ENCODE measurements at regions not wholly inside any gene's neighbourhood (a gene's known extent, or its start where the extent isn't known, plus 50 kb on each side); places are given as distances from the start of the nearest gene placed in this dataset.
"Not testable (repeated sequence)": the region's sequence is repeated elsewhere in the genome, so short reads cannot be mapped to it uniquely, and the experiment has no call there.

DNA sequence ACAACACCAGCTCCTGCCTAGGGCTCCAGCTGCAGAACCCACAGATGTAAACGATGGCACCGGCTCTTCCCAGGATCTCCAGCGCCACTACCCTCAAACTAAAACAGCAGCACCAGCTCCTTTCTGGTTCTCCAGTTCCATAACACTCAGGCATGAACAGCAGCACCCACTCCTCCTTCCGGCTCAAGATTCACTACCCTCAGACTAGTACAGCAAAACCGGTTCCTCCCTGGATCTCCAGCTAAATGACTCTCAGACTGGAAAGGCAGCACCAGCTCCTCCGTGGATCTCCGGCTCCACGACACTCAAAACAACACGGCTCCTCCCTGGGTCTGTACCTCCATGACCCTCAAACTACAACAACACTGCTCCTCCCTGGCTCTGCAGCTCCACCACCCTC is 325.0 kb downstream of the PREX1 start:
- Mint-ChIP-seq H3K36me3 (ENCODE audit: insufficient read depth, unreplicated experiment) (no peaks in the 10 kb centered on the region), H3K4me3 (ENCODE audit: unreplicated experiment) (no peak overlapping the region), H3K4me1 (ENCODE audit: insufficient read depth, unreplicated experiment) (no peaks in the 10 kb centered on the region), H3K27me3 (ENCODE audit: insufficient read depth, unreplicated experiment) (no peaks in the 10 kb centered on the region), H3K27ac (ENCODE audit: low read depth, unreplicated experiment) (no peak overlapping the region), H3K9me3 (ENCODE audit: unreplicated experiment) (no peaks in the 10 kb centered on the region)
- TF ChIP-seq, protein P1, sequence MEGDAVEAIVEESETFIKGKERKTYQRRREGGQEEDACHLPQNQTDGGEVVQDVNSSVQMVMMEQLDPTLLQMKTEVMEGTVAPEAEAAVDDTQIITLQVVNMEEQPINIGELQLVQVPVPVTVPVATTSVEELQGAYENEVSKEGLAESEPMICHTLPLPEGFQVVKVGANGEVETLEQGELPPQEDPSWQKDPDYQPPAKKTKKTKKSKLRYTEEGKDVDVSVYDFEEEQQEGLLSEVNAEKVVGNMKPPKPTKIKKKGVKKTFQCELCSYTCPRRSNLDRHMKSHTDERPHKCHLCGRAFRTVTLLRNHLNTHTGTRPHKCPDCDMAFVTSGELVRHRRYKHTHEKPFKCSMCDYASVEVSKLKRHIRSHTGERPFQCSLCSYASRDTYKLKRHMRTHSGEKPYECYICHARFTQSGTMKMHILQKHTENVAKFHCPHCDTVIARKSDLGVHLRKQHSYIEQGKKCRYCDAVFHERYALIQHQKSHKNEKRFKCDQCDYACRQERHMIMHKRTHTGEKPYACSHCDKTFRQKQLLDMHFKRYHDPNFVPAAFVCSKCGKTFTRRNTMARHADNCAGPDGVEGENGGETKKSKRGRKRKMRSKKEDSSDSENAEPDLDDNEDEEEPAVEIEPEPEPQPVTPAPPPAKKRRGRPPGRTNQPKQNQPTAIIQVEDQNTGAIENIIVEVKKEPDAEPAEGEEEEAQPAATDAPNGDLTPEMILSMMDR (IDR thresholded peaks at IDR 0.05; ENCODE audit: unreplicated experiment) = no peak
- ChIA-PET CTCF (no interaction called here), POLR2A (interaction anchor here (0.5 to 0.7 kb wide), 2 partner anchors 12 to 28 kb away, joined by 3 to 4 read pairs; no protein-coding TSS in a partner anchor)
- intact Hi-C loops (cut with micrococcal nuclease) = no loop called here
- BruUV-seq (replicated peaks) = no TSS peak
- no peak for DNase-seq (ENCODE audit: unreplicated experiment)

DNA sequence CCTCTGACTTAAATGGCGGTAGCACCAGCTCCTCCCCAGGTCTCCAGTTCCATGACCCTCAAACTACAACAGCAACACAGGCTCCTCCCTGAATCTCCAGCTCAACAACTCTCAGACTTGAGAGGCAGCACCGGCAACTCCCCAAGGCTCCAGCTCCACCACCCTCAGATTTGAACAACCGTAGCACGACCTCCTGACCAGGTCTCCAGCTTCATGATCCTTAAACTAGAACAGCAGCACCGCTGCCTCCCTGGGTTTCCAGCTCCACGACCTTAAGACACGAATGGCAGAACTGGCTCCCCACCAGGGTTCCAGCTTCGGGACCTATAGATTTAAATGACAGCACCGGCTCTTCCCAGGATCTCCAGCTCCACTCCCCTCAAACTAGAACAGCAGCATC is 325.8 kb downstream of the PREX1 start:
- Mint-ChIP-seq H3K27ac (ENCODE audit: low read depth, unreplicated experiment) (no peak overlapping the region), H3K4me1 (ENCODE audit: insufficient read depth, unreplicated experiment) (no peaks in the 10 kb centered on the region), H3K4me3 (ENCODE audit: unreplicated experiment) (no peak overlapping the region), H3K9me3 (ENCODE audit: unreplicated experiment) (no peaks in the 10 kb centered on the region), H3K36me3 (ENCODE audit: insufficient read depth, unreplicated experiment) (no peaks in the 10 kb centered on the region), H3K27me3 (ENCODE audit: insufficient read depth, unreplicated experiment) (no peaks in the 10 kb centered on the region)
- CTCF ChIA-PET = interaction anchor here (0.6 kb wide), 1 partner anchor 717 kb away, joined by 3 read pairs; the partner anchor contains the start of gene DDX27
- POLR2A ChIA-PET = interaction anchor here (0.5 kb wide), 1 partner anchor 29 kb away, joined by 3 read pairs; no protein-coding TSS in a partner anchor
- DNase-seq (ENCODE audit: unreplicated experiment) = no peak
- TF ChIP-seq, protein P1 (IDR thresholded peaks at IDR 0.05; ENCODE audit: unreplicated experiment) = no peak
- intact Hi-C loops (cut with micrococcal nuclease) = no loop called here
- no TSS peak for BruUV-seq (replicated peaks)

DNA sequence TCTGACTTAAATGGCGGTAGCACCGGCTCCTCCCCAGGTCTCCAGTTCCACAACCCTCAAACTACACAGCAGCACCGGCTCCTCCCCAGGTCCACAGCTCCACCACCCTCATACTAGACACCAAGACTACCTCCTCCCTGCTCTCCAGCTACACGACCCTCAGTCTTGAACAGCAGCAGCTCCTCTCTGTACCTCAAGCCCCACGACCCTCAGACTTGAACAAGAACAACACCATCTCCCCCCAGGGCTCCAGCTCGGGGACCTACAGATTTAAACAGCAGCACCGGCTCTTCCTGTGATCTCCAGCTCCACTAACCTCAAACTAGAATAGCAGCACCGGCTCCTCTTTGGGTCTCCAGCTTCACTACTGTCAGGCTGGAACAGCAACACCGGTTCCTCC is 326.9 kb downstream of the PREX1 start:
- H3K27me3 Mint-ChIP-seq (ENCODE audit: insufficient read depth, unreplicated experiment); DNase-seq (ENCODE audit: unreplicated experiment); POLR2A ChIA-PET; intact Hi-C loops (cut with micrococcal nuclease); H3K27ac Mint-ChIP-seq (ENCODE audit: low read depth, unreplicated experiment); H3K4me1 Mint-ChIP-seq (ENCODE audit: insufficient read depth, unreplicated experiment); H3K36me3 Mint-ChIP-seq (ENCODE audit: insufficient read depth, unreplicated experiment); BruUV-seq (replicated peaks); H3K4me3 Mint-ChIP-seq (ENCODE audit: unreplicated experiment); H3K9me3 Mint-ChIP-seq (ENCODE audit: unreplicated experiment): not testable (repeated sequence)
- CTCF ChIA-PET = interaction anchor here (0.7 kb wide), 1 partner anchor 9 kb away, joined by 3 read pairs; no protein-coding TSS in a partner anchor

DNA sequence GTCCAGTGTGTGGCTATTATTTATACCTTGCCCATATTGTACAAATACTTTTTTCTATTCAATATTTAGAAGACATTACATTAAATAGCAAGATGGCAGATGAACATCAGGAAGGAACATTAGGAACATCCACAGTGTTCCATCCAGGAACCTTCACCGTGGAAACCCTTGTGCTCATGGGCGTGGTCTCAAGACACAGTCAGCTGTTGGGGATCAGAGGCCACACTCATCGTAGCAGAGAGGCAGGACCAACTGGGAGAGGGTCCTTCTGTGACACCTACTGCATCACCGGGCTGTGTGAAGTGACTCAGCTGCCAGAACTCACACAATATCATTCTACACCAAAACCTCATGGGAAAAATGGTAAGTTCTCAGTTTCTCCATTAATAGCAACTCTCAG is 328.9 kb downstream of the PREX1 start:
- DNase-seq (ENCODE audit: unreplicated experiment); H3K27me3 Mint-ChIP-seq (ENCODE audit: insufficient read depth, unreplicated experiment); intact Hi-C loops (cut with micrococcal nuclease); H3K36me3 Mint-ChIP-seq (ENCODE audit: insufficient read depth, unreplicated experiment); H3K4me1 Mint-ChIP-seq (ENCODE audit: insufficient read depth, unreplicated experiment); H3K9me3 Mint-ChIP-seq (ENCODE audit: unreplicated experiment); H3K27ac Mint-ChIP-seq (ENCODE audit: low read depth, unreplicated experiment); POLR2A ChIA-PET; H3K4me3 Mint-ChIP-seq (ENCODE audit: unreplicated experiment); BruUV-seq (replicated peaks): not testable (repeated sequence)
- CTCF ChIA-PET = interaction anchor here (0.6 kb wide), 1 partner anchor 849 kb away, joined by 3 read pairs; no protein-coding TSS in a partner anchor

DNA sequence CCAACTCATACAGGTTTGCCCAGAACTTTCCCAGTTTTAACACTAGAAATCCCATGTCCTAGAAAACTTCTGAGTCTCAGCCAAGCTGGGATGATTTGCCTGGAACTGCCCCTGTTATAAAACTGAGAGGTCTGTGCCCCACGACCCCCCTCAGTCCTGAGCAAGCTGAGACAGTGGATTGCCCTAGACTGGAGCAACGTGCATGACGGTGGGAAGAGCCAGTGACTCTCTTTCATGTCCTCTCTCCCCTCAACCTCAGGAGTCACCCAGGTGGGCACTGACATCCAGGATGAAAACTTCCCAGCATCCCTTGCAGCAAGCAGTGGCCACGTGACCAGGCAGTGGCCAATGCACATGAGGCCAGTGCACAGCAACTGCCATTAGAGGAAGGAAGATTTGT is 329.7 kb downstream of the PREX1 start:
- H3K27ac Mint-ChIP-seq (ENCODE audit: low read depth, unreplicated experiment); H3K36me3 Mint-ChIP-seq (ENCODE audit: insufficient read depth, unreplicated experiment); DNase-seq (ENCODE audit: unreplicated experiment); H3K4me1 Mint-ChIP-seq (ENCODE audit: insufficient read depth, unreplicated experiment); H3K27me3 Mint-ChIP-seq (ENCODE audit: insufficient read depth, unreplicated experiment); BruUV-seq (replicated peaks); H3K4me3 Mint-ChIP-seq (ENCODE audit: unreplicated experiment); intact Hi-C loops (cut with micrococcal nuclease); CTCF ChIA-PET; POLR2A ChIA-PET; H3K9me3 Mint-ChIP-seq (ENCODE audit: unreplicated experiment): not testable (repeated sequence)

All from MCF 10A (cell line).